IMR-90 (cell line): ENCODE measurements at regions not wholly inside any gene's neighbourhood (a gene's known extent, or its start where the extent isn't known, plus 50 kb on each side); places are given as distances from the start of the nearest gene placed in this dataset.

Experiments used
- ATAC-seq: fragments of 200-7000 bp; cut with Tn5 transposase; 2 replicates; pipeline ENCODE4 v1.9.1; 2020; ENCODE audit warnings: low read depth, mild to moderate bottlenecking, moderate library complexity
- BruUV-seq: library from RNA; stranded (reverse); fragments of 400-500 nt; replicated peaks from 2 replicates; lab custom pipeline; 2021; lab: Mats Ljungman, UMichigan
- CTCF ChIA-PET: fragments of 300-600 bp; formaldehyde crosslinking; extraction: SDS; loops from one replicate; lab custom pipeline; 2021; ENCODE audit warnings: antibody characterized with exemption; lab: Yijun Ruan, JAX
- POLR2A ChIA-PET: fragments of 300-600 bp; sonication (Branson Sonifier 250); formaldehyde crosslinking; loops from one replicate; lab custom pipeline; 2022; ENCODE audit warnings: antibody characterized with exemption; ENCODE audit not compliant: unreplicated experiment; lab: Charles Lee
- DNase-seq: peaks from one replicate; pipeline ENCODE4 v3.0.0; 2013
- H2AFZ ChIP-seq: replicated peaks from 2 replicates; pipeline ENCODE3; 2013; ENCODE audit warnings: low read length, mild to moderate bottlenecking; ENCODE audit not compliant: poor library complexity
- H2AK5ac ChIP-seq: 2 replicates; pipeline ENCODE4 v1.6.1; 2013; ENCODE audit warnings: low read depth, low read length, inconsistent platforms
- H2AK9ac ChIP-seq: replicated peaks from 2 replicates; pipeline ENCODE3; 2013; ENCODE audit warnings: mild to moderate bottlenecking, low read depth, low read length, moderate library complexity; ENCODE audit not compliant: poor library complexity
- H2BK120ac ChIP-seq: 2 replicates; pipeline ENCODE4 v1.6.1; 2013; ENCODE audit warnings: low read depth, low read length, inconsistent platforms
- H2BK15ac ChIP-seq: 3 replicates; pipeline ENCODE4 v1.6.1; 2013; ENCODE audit warnings: low read depth, low read length, inconsistent platforms
- H2BK20ac ChIP-seq: 2 replicates; pipeline ENCODE4 v1.6.1; 2013; ENCODE audit warnings: low read depth, mild to moderate bottlenecking, inconsistent platforms, low read length, moderate library complexity
- H2BK5ac ChIP-seq: 2 replicates; pipeline ENCODE4 v1.6.1; 2013; ENCODE audit warnings: mild to moderate bottlenecking, low read depth, low read length, inconsistent platforms; ENCODE audit not compliant: poor library complexity, severe bottlenecking
- H3K14ac ChIP-seq: replicated peaks from 2 replicates; pipeline ENCODE4 v1.6.1; 2013; ENCODE audit warnings: low read depth, low read length, inconsistent platforms
- H3K18ac ChIP-seq: 2 replicates; pipeline ENCODE4 v1.6.1; 2013; ENCODE audit warnings: low read depth, low read length, control low read depth
- H3K23ac ChIP-seq: 2 replicates; pipeline ENCODE4 v1.6.1; 2013; ENCODE audit warnings: low read depth, low read length, inconsistent platforms
- H3K27ac ChIP-seq: 2 replicates; pipeline ENCODE4 v1.5.1; 2013; ENCODE audit warnings: mild to moderate bottlenecking, control low read depth, low read length; ENCODE audit not compliant: insufficient read depth
- H3K27me3 ChIP-seq: 2 replicates; pipeline ENCODE4 v1.6.1; 2013; ENCODE audit warnings: low read length; ENCODE audit not compliant: control insufficient read depth, insufficient read depth
- H3K36me3 ChIP-seq: 2 replicates; pipeline ENCODE4 v1.6.1; 2013; ENCODE audit warnings: low read length, mixed read lengths; ENCODE audit not compliant: control insufficient read depth, insufficient read depth
- H3K4ac ChIP-seq: 2 replicates; pipeline ENCODE4 v1.6.1; 2013; ENCODE audit warnings: low read depth, low read length, inconsistent platforms
- H3K4me1 ChIP-seq: 2 replicates; pipeline ENCODE4 v1.6.1; 2013; ENCODE audit warnings: low read length, mixed read lengths; ENCODE audit not compliant: control insufficient read depth, insufficient read depth
- H3K4me2 ChIP-seq: 2 replicates; pipeline ENCODE4 v1.6.1; 2013; ENCODE audit warnings: low read depth, mild to moderate bottlenecking, control low read depth, low read length, moderate library complexity
- H3K4me3 ChIP-seq: 2 replicates; pipeline ENCODE4 v1.5.1; 2013; ENCODE audit warnings: low read depth, mild to moderate bottlenecking, control low read depth, low read length, moderate library complexity; ENCODE audit not compliant: insufficient read depth
- H3K56ac ChIP-seq: 2 replicates; pipeline ENCODE4 v1.6.1; 2013; ENCODE audit warnings: low read length, inconsistent platforms; ENCODE audit not compliant: insufficient read depth; ENCODE audit errors: extremely low read depth
- H3K79me1 ChIP-seq, 2 experiments: 2 replicates each; pipeline ENCODE4 v1.6.1; 2013; ENCODE audit warnings: low read length in 2 of 2, inconsistent platforms in 1 of 2, low read depth in 1 of 2
- H3K9ac ChIP-seq: 2 replicates; pipeline ENCODE4 v1.6.1; 2013; ENCODE audit warnings: low read depth, low read length, control low read depth
- H3K9me1 ChIP-seq: 2 replicates; pipeline ENCODE4 v1.6.1; 2013; ENCODE audit warnings: low read length, inconsistent platforms; ENCODE audit not compliant: insufficient read depth
- H3K9me3 ChIP-seq: 2 replicates; pipeline ENCODE4 v1.6.1; 2013; ENCODE audit warnings: low read length; ENCODE audit not compliant: control insufficient read depth, insufficient read depth
- H4K20me1 ChIP-seq: 2 replicates; pipeline ENCODE4 v1.6.1; 2013; ENCODE audit warnings: low read length, inconsistent platforms; ENCODE audit not compliant: insufficient read depth
- H4K5ac ChIP-seq: 2 replicates; pipeline ENCODE4 v1.6.1; 2013; ENCODE audit warnings: mild to moderate bottlenecking, low read depth, low read length, control low read depth
- H4K8ac ChIP-seq, 2 experiments: 2 replicates each; pipeline ENCODE4 v1.6.1; 2013; ENCODE audit warnings: low read depth in 2 of 2, low read length in 2 of 2, control low read depth in 1 of 2, inconsistent platforms in 1 of 2
- H4K91ac ChIP-seq: 2 replicates; pipeline ENCODE4 v1.6.1; 2013; ENCODE audit warnings: low read depth, low read length, inconsistent platforms; ENCODE audit not compliant: insufficient read depth
- BHLHE40 ChIP-seq: fragments of 150-350 bp; IDR thresholded peaks from 2 replicates; pipeline ENCODE4 v1.6.1; 2016; ENCODE audit warnings: mild to moderate bottlenecking, low read depth, low read length
- CEBPB ChIP-seq: IDR thresholded peaks from 2 replicates; pipeline ENCODE4 v1.6.1; 2012; ENCODE audit warnings: low read depth, low read length, improper control_type of control experiment
- ELK1 ChIP-seq: fragments of 150-350 bp; IDR thresholded peaks from 2 replicates; pipeline ENCODE4 v1.6.1; 2016; ENCODE audit warnings: low read depth, mild to moderate bottlenecking, low read length, moderate library complexity, borderline replicate concordance
- FOS ChIP-seq: fragments of 150-350 bp; IDR thresholded peaks from 2 replicates; pipeline ENCODE4 v1.6.1; 2016; ENCODE audit warnings: low read depth, low read length
- MAFK ChIP-seq: IDR thresholded peaks from 2 replicates; pipeline ENCODE4 v1.6.1; 2012; ENCODE audit warnings: low read depth, low read length, improper control_type of control experiment
- MAZ ChIP-seq: IDR thresholded peaks from 2 replicates; pipeline ENCODE4 v1.6.1; 2012; ENCODE audit warnings: low read depth, mild to moderate bottlenecking, low read length, improper control_type of control experiment, moderate library complexity, borderline replicate concordance
- MXI1 ChIP-seq: IDR thresholded peaks from 2 replicates; pipeline ENCODE4 v1.6.1; 2012; ENCODE audit warnings: low read depth, mild to moderate bottlenecking, low read length, moderate library complexity, borderline replicate concordance
- RAD21 ChIP-seq: IDR thresholded peaks from 2 replicates; pipeline ENCODE4 v1.6.1; 2012; ENCODE audit warnings: low read length, improper control_type of control experiment
- RCOR1 ChIP-seq: IDR thresholded peaks from 2 replicates; pipeline ENCODE4 v1.6.1; 2012; ENCODE audit warnings: mild to moderate bottlenecking, low read length, improper control_type of control experiment; ENCODE audit not compliant: insufficient replicate concordance
- SMC3 ChIP-seq: fragments of 150-350 bp; IDR thresholded peaks from 2 replicates; pipeline ENCODE4 v1.6.1; 2016; ENCODE audit warnings: low read depth, mild to moderate bottlenecking, antibody characterized with exemption, low read length, moderate library complexity
- WGBS, 2 experiments: methylation state at CpG; one replicate each; pipeline versions ENCODE4 v1.1.5 to v1.1.7; 2013; ENCODE audit warnings: missing lambda C conversion rate in 2 of 2; ENCODE audit not compliant: insufficient read length in 1 of 2; ENCODE audit errors: extremely low coverage in 2 of 2; 5-methylcytosine and 5-hydroxymethylcytosine counted together
- dilution Hi-C: fragments of 300-500 bp; cut with HindIII; formaldehyde crosslinking; loops from one replicate; pipeline ENCODE4 v1.14.3; 2018; ENCODE audit warnings: low sequenced_read_pairs; ENCODE audit not compliant: unreplicated experiment
- in situ Hi-C: fragments of 300-500 bp; cut with MboI; formaldehyde crosslinking; loops from 3 replicates; pipeline ENCODE4 v1.14.3; 2019; ENCODE audit warnings: low sequenced_read_pairs, inconsistent platforms, mixed read lengths
- intact Hi-C: fragments of 100-400 bp; cut with micrococcal nuclease; formaldehyde crosslinking; loops from 2 replicates; pipeline ENCODE4 v1.10.0; 2022
- TF ChIP-seq, protein P1 (sequence below): fragments of 150-350 bp; IDR thresholded peaks from 2 replicates; pipeline ENCODE4 v1.6.1; 2017; ENCODE audit warnings: mild to moderate bottlenecking, antibody characterized with exemption, low read length, low read depth

- CTCF ChIA-PET, result no interaction called here
- no peak overlapping the region for H3K4me2 ChIP-seq
- intact Hi-C loops, result no loop called here
- no CpG with 5 or more reads among the region's 1 CpG for WGBS, 2 experiments
- no peak overlapping the region for H3K56ac ChIP-seq
- H2AFZ ChIP-seq, result no peak overlapping the region
- no peaks in the 10 kb centered on the region for H4K20me1 ChIP-seq
- POLR2A ChIA-PET, result no interaction called here
- no peak overlapping the region for H2AK5ac ChIP-seq
- H3K79me1 ChIP-seq, result no peaks in the 10 kb centered on the region
- H3K9me3 ChIP-seq, result no peaks in the 10 kb centered on the region
- no peak overlapping the region for H3K27ac ChIP-seq
- no peak overlapping the region for H3K4me3 ChIP-seq
- H4K5ac ChIP-seq, result no peak overlapping the region
- no peaks in the 10 kb centered on the region for H3K4me1 ChIP-seq
- H2BK120ac ChIP-seq, result no peak overlapping the region
- H3K9ac ChIP-seq, result no peak overlapping the region
- no peak overlapping the region for H3K23ac ChIP-seq
- in situ Hi-C loops, result no loop called here
- H2AK9ac ChIP-seq, result no peak overlapping the region
- ATAC-seq (no peak), DNase-seq (no peak)
- dilution Hi-C loops, result no loop called here
- no peak overlapping the region for H3K4ac ChIP-seq
- no peaks in the 10 kb centered on the region for H3K9me1 ChIP-seq
- TF ChIP-seq RCOR1 (no peak), MAFK (no peak), BHLHE40 (no peak), CEBPB (no peak), FOS (no peak), MAZ (no peak), RAD21 (no peak), SMC3 (no peak), MXI1 (no peak), ELK1 (no peak)
- TF ChIP-seq, protein P1, sequence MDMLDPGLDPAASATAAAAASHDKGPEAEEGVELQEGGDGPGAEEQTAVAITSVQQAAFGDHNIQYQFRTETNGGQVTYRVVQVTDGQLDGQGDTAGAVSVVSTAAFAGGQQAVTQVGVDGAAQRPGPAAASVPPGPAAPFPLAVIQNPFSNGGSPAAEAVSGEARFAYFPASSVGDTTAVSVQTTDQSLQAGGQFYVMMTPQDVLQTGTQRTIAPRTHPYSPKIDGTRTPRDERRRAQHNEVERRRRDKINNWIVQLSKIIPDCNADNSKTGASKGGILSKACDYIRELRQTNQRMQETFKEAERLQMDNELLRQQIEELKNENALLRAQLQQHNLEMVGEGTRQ, result no peak
- H3K27me3 ChIP-seq, result no peaks in the 10 kb centered on the region
- no peak overlapping the region for H4K91ac ChIP-seq
- no peak overlapping the region for H2BK5ac ChIP-seq
- H4K8ac ChIP-seq, result no peak overlapping the region
- no peaks in the 10 kb centered on the region for H3K36me3 ChIP-seq
- no peak overlapping the region for H3K18ac ChIP-seq
- H3K14ac ChIP-seq, result no peak overlapping the region
- H2BK20ac ChIP-seq, result no peak overlapping the region
- no TSS peak for BruUV-seq
- no peak overlapping the region for H2BK15ac ChIP-seq
These were observed 116.7 kb downstream of the GPR85 start for GRCh38 chr7:112969946-112970345.
